IMR-90 (cell line): ENCODE measurements at regions not wholly inside any gene's neighbourhood (a gene's known extent, or its start where the extent isn't known, plus 50 kb on each side); places are given as distances from the start of the nearest gene placed in this dataset.

Source experiments
- ATAC-seq: fragments of 200-7000 bp; cut with Tn5 transposase; 2 replicates; pipeline ENCODE4 v1.9.1; 2020; ENCODE audit warnings: low read depth, mild to moderate bottlenecking, moderate library complexity
- BruUV-seq: library from RNA; stranded (reverse); fragments of 400-500 nt; replicated peaks from 2 replicates; lab custom pipeline; 2021; lab: Mats Ljungman, UMichigan
- CTCF ChIA-PET: fragments of 300-600 bp; formaldehyde crosslinking; extraction: SDS; loops from one replicate; lab custom pipeline; 2021; ENCODE audit warnings: antibody characterized with exemption; lab: Yijun Ruan, JAX
- POLR2A ChIA-PET: fragments of 300-600 bp; sonication (Branson Sonifier 250); formaldehyde crosslinking; loops from one replicate; lab custom pipeline; 2022; ENCODE audit warnings: antibody characterized with exemption; ENCODE audit not compliant: unreplicated experiment; lab: Charles Lee
- DNase-seq: peaks from one replicate; pipeline ENCODE4 v3.0.0; 2013
- H2AFZ ChIP-seq: replicated peaks from 2 replicates; pipeline ENCODE3; 2013; ENCODE audit warnings: low read length, mild to moderate bottlenecking; ENCODE audit not compliant: poor library complexity
- H2AK5ac ChIP-seq: 2 replicates; pipeline ENCODE4 v1.6.1; 2013; ENCODE audit warnings: low read depth, low read length, inconsistent platforms
- H2AK9ac ChIP-seq: replicated peaks from 2 replicates; pipeline ENCODE3; 2013; ENCODE audit warnings: mild to moderate bottlenecking, low read depth, low read length, moderate library complexity; ENCODE audit not compliant: poor library complexity
- H2BK120ac ChIP-seq: 2 replicates; pipeline ENCODE4 v1.6.1; 2013; ENCODE audit warnings: low read depth, low read length, inconsistent platforms
- H2BK15ac ChIP-seq: 3 replicates; pipeline ENCODE4 v1.6.1; 2013; ENCODE audit warnings: low read depth, low read length, inconsistent platforms
- H2BK20ac ChIP-seq: 2 replicates; pipeline ENCODE4 v1.6.1; 2013; ENCODE audit warnings: low read depth, mild to moderate bottlenecking, inconsistent platforms, low read length, moderate library complexity
- H2BK5ac ChIP-seq: 2 replicates; pipeline ENCODE4 v1.6.1; 2013; ENCODE audit warnings: mild to moderate bottlenecking, low read depth, low read length, inconsistent platforms; ENCODE audit not compliant: poor library complexity, severe bottlenecking
- H3K14ac ChIP-seq: replicated peaks from 2 replicates; pipeline ENCODE4 v1.6.1; 2013; ENCODE audit warnings: low read depth, low read length, inconsistent platforms
- H3K18ac ChIP-seq: 2 replicates; pipeline ENCODE4 v1.6.1; 2013; ENCODE audit warnings: low read depth, low read length, control low read depth
- H3K23ac ChIP-seq: 2 replicates; pipeline ENCODE4 v1.6.1; 2013; ENCODE audit warnings: low read depth, low read length, inconsistent platforms
- H3K27ac ChIP-seq: 2 replicates; pipeline ENCODE4 v1.5.1; 2013; ENCODE audit warnings: mild to moderate bottlenecking, control low read depth, low read length; ENCODE audit not compliant: insufficient read depth
- H3K27me3 ChIP-seq: 2 replicates; pipeline ENCODE4 v1.6.1; 2013; ENCODE audit warnings: low read length; ENCODE audit not compliant: control insufficient read depth, insufficient read depth
- H3K36me3 ChIP-seq: 2 replicates; pipeline ENCODE4 v1.6.1; 2013; ENCODE audit warnings: low read length, mixed read lengths; ENCODE audit not compliant: control insufficient read depth, insufficient read depth
- H3K4ac ChIP-seq: 2 replicates; pipeline ENCODE4 v1.6.1; 2013; ENCODE audit warnings: low read depth, low read length, inconsistent platforms
- H3K4me1 ChIP-seq: 2 replicates; pipeline ENCODE4 v1.6.1; 2013; ENCODE audit warnings: low read length, mixed read lengths; ENCODE audit not compliant: control insufficient read depth, insufficient read depth
- H3K4me2 ChIP-seq: 2 replicates; pipeline ENCODE4 v1.6.1; 2013; ENCODE audit warnings: low read depth, mild to moderate bottlenecking, control low read depth, low read length, moderate library complexity
- H3K4me3 ChIP-seq: 2 replicates; pipeline ENCODE4 v1.5.1; 2013; ENCODE audit warnings: low read depth, mild to moderate bottlenecking, control low read depth, low read length, moderate library complexity; ENCODE audit not compliant: insufficient read depth
- H3K56ac ChIP-seq: 2 replicates; pipeline ENCODE4 v1.6.1; 2013; ENCODE audit warnings: low read length, inconsistent platforms; ENCODE audit not compliant: insufficient read depth; ENCODE audit errors: extremely low read depth
- H3K79me1 ChIP-seq, 2 experiments: 2 replicates each; pipeline ENCODE4 v1.6.1; 2013; ENCODE audit warnings: low read length in 2 of 2, inconsistent platforms in 1 of 2, low read depth in 1 of 2
- H3K9ac ChIP-seq: 2 replicates; pipeline ENCODE4 v1.6.1; 2013; ENCODE audit warnings: low read depth, low read length, control low read depth
- H3K9me1 ChIP-seq: 2 replicates; pipeline ENCODE4 v1.6.1; 2013; ENCODE audit warnings: low read length, inconsistent platforms; ENCODE audit not compliant: insufficient read depth
- H3K9me3 ChIP-seq: 2 replicates; pipeline ENCODE4 v1.6.1; 2013; ENCODE audit warnings: low read length; ENCODE audit not compliant: control insufficient read depth, insufficient read depth
- H4K20me1 ChIP-seq: 2 replicates; pipeline ENCODE4 v1.6.1; 2013; ENCODE audit warnings: low read length, inconsistent platforms; ENCODE audit not compliant: insufficient read depth
- H4K5ac ChIP-seq: 2 replicates; pipeline ENCODE4 v1.6.1; 2013; ENCODE audit warnings: mild to moderate bottlenecking, low read depth, low read length, control low read depth
- H4K8ac ChIP-seq, 2 experiments: 2 replicates each; pipeline ENCODE4 v1.6.1; 2013; ENCODE audit warnings: low read depth in 2 of 2, low read length in 2 of 2, control low read depth in 1 of 2, inconsistent platforms in 1 of 2
- H4K91ac ChIP-seq: 2 replicates; pipeline ENCODE4 v1.6.1; 2013; ENCODE audit warnings: low read depth, low read length, inconsistent platforms; ENCODE audit not compliant: insufficient read depth
- CHD1 ChIP-seq: IDR thresholded peaks from 2 replicates; pipeline ENCODE4 v1.6.1; 2012; ENCODE audit warnings: low read depth, low read length, improper control_type of control experiment
- WGBS, 2 experiments: methylation state at CpG; one replicate each; pipeline versions ENCODE4 v1.1.5 to v1.1.7; 2013; ENCODE audit warnings: missing lambda C conversion rate in 2 of 2; ENCODE audit not compliant: insufficient read length in 1 of 2; ENCODE audit errors: extremely low coverage in 2 of 2; 5-methylcytosine and 5-hydroxymethylcytosine counted together
- dilution Hi-C: fragments of 300-500 bp; cut with HindIII; formaldehyde crosslinking; loops from one replicate; pipeline ENCODE4 v1.14.3; 2018; ENCODE audit warnings: low sequenced_read_pairs; ENCODE audit not compliant: unreplicated experiment
- in situ Hi-C: fragments of 300-500 bp; cut with MboI; formaldehyde crosslinking; loops from 3 replicates; pipeline ENCODE4 v1.14.3; 2019; ENCODE audit warnings: low sequenced_read_pairs, inconsistent platforms, mixed read lengths
- intact Hi-C: fragments of 100-400 bp; cut with micrococcal nuclease; formaldehyde crosslinking; loops from 2 replicates; pipeline ENCODE4 v1.10.0; 2022

- Histone ChIP-seq H3K4ac (no peak overlapping the region), H2BK5ac (no peak overlapping the region), H3K18ac (no peak overlapping the region), H4K20me1 (no peaks in the 10 kb centered on the region), H2BK120ac (no peak overlapping the region), H3K4me2 (no peak overlapping the region), H3K14ac (no peak overlapping the region), H3K79me1 (no peaks in the 10 kb centered on the region), H3K56ac (no peak overlapping the region), H4K5ac (no peak overlapping the region), H2BK20ac (no peak overlapping the region), H2AFZ (no peak overlapping the region), H3K4me1 (no peaks in the 10 kb centered on the region), H2BK15ac (no peak overlapping the region), H3K9me1 (no peaks in the 10 kb centered on the region), H3K27me3 (no peaks in the 10 kb centered on the region), H3K9me3 (peaks cover 68% of the 10 kb centered on the region), H2AK5ac (no peak overlapping the region), H3K4me3 (no peak overlapping the region), H3K27ac (no peak overlapping the region), H3K23ac (no peak overlapping the region), H4K91ac (no peak overlapping the region), H3K36me3 (no peaks in the 10 kb centered on the region), H3K9ac (no peak overlapping the region), H2AK9ac (no peak overlapping the region), H4K8ac (no peak overlapping the region)
- no TSS peak for BruUV-seq
- in situ Hi-C loops: no loop called here
- intact Hi-C loops: no loop called here
- ChIA-PET POLR2A (no interaction called here), CTCF (interaction anchor here (0.5 kb wide), 1 partner anchor 9 kb away, joined by 5 read pairs; no protein-coding TSS in a partner anchor)
- TF ChIP-seq CHD1: no peak
- dilution Hi-C loops: no loop called here
- WGBS, 2 experiments: 100% methylated on average over 1 of the region's 4 CpGs; no CpG with 5 or more reads in 1 of the 2 experiments
- DNase-seq: no peak
- ATAC-seq: no peak
Observed at GRCh38 chr18:78826631-78827030, 153.0 kb upstream of the SALL3 start.
